K562 (cell line): ENCODE measurements at regions not wholly inside any gene's neighbourhood (a gene's known extent, or its start where the extent isn't known, plus 50 kb on each side); places are given as distances from the start of the nearest gene placed in this dataset.
A peak's percentile ranks its signal among the peaks of the same experiment; 100 is the strongest.

Source experiments
- ATAC-seq: fragments of 200-7000 bp; cut with Tn5 transposase; 3 replicates; pipeline ENCODE4 v1.9.1; 2020; ENCODE audit warnings: moderate library complexity
- BruUV-seq: library from RNA; stranded (reverse); fragments of 400-500 nt; replicated peaks from 2 replicates; lab custom pipeline; 2021; lab: Mats Ljungman, UMichigan
- CTCF ChIA-PET: fragments of 300-600 bp; formaldehyde crosslinking; extraction: SDS; loops from one replicate; lab custom pipeline; 2021; ENCODE audit warnings: low intra/inter-chr PET ratio; lab: Yijun Ruan, JAX
- POLR2A ChIA-PET: fragments of 300-600, 350-650 bp; sonication (Branson Sonifier 250); formaldehyde crosslinking; extraction: SDS; loops from one replicate; lab custom pipeline; 2021; ENCODE audit warnings: antibody characterized with exemption, inconsistent platforms; lab: Yijun Ruan, JAX
- DNase-seq, 4 experiments: peaks; one replicate each; pipeline versions ENCODE4 v3.0.0 to v3.0.0-alpha.2; 2011 to 2018; ENCODE audit warnings: low spot score in 3 of 4, mixed read lengths in 3 of 4; ENCODE audit errors: extremely low read depth in 1 of 4
- FAIRE-seq: peaks from 2 replicates; lab custom pipeline; 2011; peaks lifted over from hg19 to GRCh38; lab: Jason Lieb, UNC
- H2AFZ ChIP-seq: 2 replicates; pipeline ENCODE4 v1.6.0; 2011; ENCODE audit warnings: low read depth, low read length, control low read depth, inconsistent platforms
- H3K27ac ChIP-seq: fragments of 200-600 bp; 3 replicates; pipeline ENCODE4 v1.8.0; 2011; ENCODE audit warnings: low read depth, mild to moderate bottlenecking, control low read depth, inconsistent platforms, low read length, moderate library complexity, mixed read lengths; ENCODE audit errors: extremely low read depth
- H3K27me3 ChIP-seq, 2 experiments: fragments of 300-600 bp in 1 of 2; 2 replicates in 1 of 2; 3 replicates in 1 of 2; pipeline versions ENCODE4 v1.6.0 to v1.8.0; 2011; ENCODE audit warnings: inconsistent platforms in 2 of 2, low read length in 2 of 2, mild to moderate bottlenecking in 1 of 2, mixed read lengths in 1 of 2, moderate library complexity in 1 of 2; ENCODE audit not compliant: control insufficient read depth in 2 of 2, insufficient read depth in 2 of 2
- H3K36me3 ChIP-seq: fragments of 300-600 bp; 3 replicates; pipeline ENCODE4 v1.8.0; 2011; ENCODE audit warnings: mild to moderate bottlenecking, low read length, inconsistent platforms; ENCODE audit not compliant: control insufficient read depth, insufficient read depth
- H3K4me1 ChIP-seq, 2 experiments: fragments of 200-600 bp in 1 of 2; replicated peaks in 1 of 2; 2 replicates in 1 of 2; 3 replicates in 1 of 2; pipeline versions ENCODE4 v1.5.1 to v1.8.0; 2011; ENCODE audit warnings: inconsistent platforms in 2 of 2, low read length in 2 of 2, mild to moderate bottlenecking in 1 of 2, mixed read lengths in 1 of 2, moderate library complexity in 1 of 2; ENCODE audit not compliant: control insufficient read depth in 2 of 2, insufficient read depth in 2 of 2
- H3K4me2 ChIP-seq: 2 replicates; pipeline ENCODE4 v1.6.1; 2011; ENCODE audit warnings: low read length, control low read depth, inconsistent platforms, mixed read lengths; ENCODE audit not compliant: insufficient read depth
- H3K4me3 ChIP-seq: fragments of 200-600 bp; sonication (generic), shearing (Covaris generic); 2 replicates; pipeline ENCODE4 v1.5.1; 2016; ENCODE audit warnings: control low read depth, inconsistent platforms
- H3K79me2 ChIP-seq: fragments of 200-600 bp; 3 replicates; pipeline ENCODE4 v1.8.0; 2011; ENCODE audit warnings: low read length, inconsistent platforms; ENCODE audit not compliant: control insufficient read depth, insufficient read depth
- H3K9ac ChIP-seq, 2 experiments: 2 replicates each; pipeline versions ENCODE4 v1.6.0 to v1.6.1; 2011; ENCODE audit warnings: low read depth in 2 of 2, low read length in 2 of 2, control low read depth in 1 of 2, inconsistent platforms in 1 of 2, mild to moderate bottlenecking in 1 of 2, mixed read lengths in 1 of 2; ENCODE audit not compliant: insufficient read depth in 1 of 2
- H3K9me1 ChIP-seq: one replicate; pipeline ENCODE4 v1.6.0; 2011; ENCODE audit warnings: inconsistent platforms, mild to moderate bottlenecking, low read length, moderate library complexity; ENCODE audit not compliant: control insufficient read depth, insufficient read depth
- H3K9me3 ChIP-seq: replicated peaks from 2 replicates; pipeline ENCODE4 v1.5.1; 2011; ENCODE audit warnings: low read depth, low read length, inconsistent platforms; ENCODE audit not compliant: control insufficient read depth, insufficient read depth
- H4K20me1 ChIP-seq: replicated peaks from 2 replicates; pipeline ENCODE4 v1.6.1; 2011; ENCODE audit warnings: low read length, inconsistent platforms, mixed read lengths; ENCODE audit not compliant: control insufficient read depth, insufficient read depth
- CBFA2T3 ChIP-seq: fragments of 450-650 bp; IDR thresholded peaks from 2 replicates; pipeline ENCODE4 v1.6.1; 2017
- CEBPG ChIP-seq, 3 experiments: fragments of 200-800 bp in 1 of 3; sonication (Bioruptor generic) in 1 of 3; sonication (generic) in 1 of 3; formaldehyde crosslinking in 1 of 3; IDR thresholded peaks in 2 of 3; conservative IDR thresholded peaks in 1 of 3; 2 replicates each; pipeline versions ENCODE4 v1.6.1 to v1.8.0; 2016 to 2022; ENCODE audit warnings: missing compliant biosample characterization in 2 of 3, missing genetic modification characterization in 2 of 3, mild to moderate bottlenecking in 1 of 3, missing genetic modification reagents in 1 of 3
- EZH2 ChIP-seq: IDR thresholded peaks from 2 replicates; pipeline ENCODE4 v1.6.1; 2012; ENCODE audit warnings: low read depth, mild to moderate bottlenecking, inconsistent platforms, low read length, borderline replicate concordance
- MEIS2 ChIP-seq: fragments of 450-650 bp; IDR thresholded peaks from 2 replicates; pipeline ENCODE4 v1.6.1; 2014; ENCODE audit warnings: mild to moderate bottlenecking; ENCODE audit not compliant: partially characterized antibody
- ZNF3 ChIP-seq: fragments of 250-450 bp; sonication (Bioruptor Pico); IDR thresholded peaks from 2 replicates; pipeline ENCODE4 v1.5.0; 2021; ENCODE audit warnings: mild to moderate bottlenecking, moderate library complexity
- WGBS: fragments of 100-300 bp; shearing (Covaris generic); methylation state at CpG from one replicate; pipeline ENCODE4 v1.1.6; 2016; ENCODE audit warnings: low coverage, mixed read lengths; ENCODE audit not compliant: insufficient coverage; ENCODE audit errors: missing lambda C conversion rate; 5-methylcytosine and 5-hydroxymethylcytosine counted together
- in situ Hi-C: fragments of 300-500 bp; cut with MboI; formaldehyde crosslinking; loops from 4 replicates; pipeline ENCODE4 v1.15.0; 2018; ENCODE audit warnings: inconsistent platforms, mixed read lengths
- intact Hi-C: fragments of 100-400 bp; cut with micrococcal nuclease; formaldehyde crosslinking; loops from 2 replicates; pipeline ENCODE4 v1.14.2; 2022

GRCh38 chr4:116500225-116500624, 585.2 kb downstream of the TRAM1L1 start:
- 9% methylated on average over 2 of the region's 2 CpGs for WGBS
- Histone ChIP-seq H2AFZ (no peak overlapping the region), H3K36me3 (no peaks in the 10 kb centered on the region), H3K27me3 (no peaks in the 10 kb centered on the region), H3K27ac (no peak overlapping the region), H4K20me1 (no peaks in the 10 kb centered on the region), H3K9ac (no peak overlapping the region), H3K4me1 (no peaks in the 10 kb centered on the region), H3K9me3 (no peaks in the 10 kb centered on the region), H3K9me1 (no peaks in the 10 kb centered on the region), H3K79me2 (no peaks in the 10 kb centered on the region), H3K4me3 (no peak overlapping the region), H3K4me2 (no peak overlapping the region)
- DNase-seq = no peak
- TF ChIP-seq EZH2 (no peak), CEBPG (CRISPR knock-in tag; IDR thresholded peaks at IDR 0.05) (no peak), CEBPG (tag; conservative IDR thresholded peaks at IDR 0.05 in 1 of 2, IDR thresholded peaks at IDR 0.05 in 1 of 2) (0 out of 4 replicates have a peak, but pooled peaks of 1 of the 2 experiments have one; percentile 34), MEIS2 (no peak)
- no peak for ATAC-seq
- ChIA-PET POLR2A (no interaction called here), CTCF (no interaction called here)
- FAIRE-seq = no peak
- intact Hi-C loops = no loop called here
- in situ Hi-C loops = no loop called here
- no TSS peak for BruUV-seq

GRCh38 chr4:116489739-116490138, 595.6 kb downstream of the TRAM1L1 start:
- Histone ChIP-seq H4K20me1 (no peaks in the 10 kb centered on the region), H3K4me1 (no peaks in the 10 kb centered on the region), H3K27ac (no peak overlapping the region), H3K9ac (no peak overlapping the region), H3K4me3 (no peak overlapping the region), H3K36me3 (no peaks in the 10 kb centered on the region), H3K4me2 (no peak overlapping the region), H3K27me3 (no peaks in the 10 kb centered on the region), H3K9me1 (no peaks in the 10 kb centered on the region), H3K79me2 (no peaks in the 10 kb centered on the region)
- DNase-seq = no peak
- in situ Hi-C loops (no loop called here), intact Hi-C loops (no loop called here)
- BruUV-seq = no TSS peak
- CTCF ChIA-PET = no interaction called here
- no peak for FAIRE-seq
- ATAC-seq = no peak
- TF ChIP-seq ZNF3 (CRISPR knock-in tag) = no peak
- TF ChIP-seq CBFA2T3 = 0 out of 2 replicates have a peak, but pooled peaks have one; percentile 3
- TF ChIP-seq, all 486 proteins: peak for 1
- H2AFZ ChIP-seq = no peak overlapping the region
- H3K9me3 ChIP-seq = no peaks in the 10 kb centered on the region
- POLR2A ChIA-PET = no interaction called here
